ENCODE measurements at regions not wholly inside any gene's neighbourhood (a gene's known extent, or its start where the extent isn't known, plus 50 kb on each side); places are given as distances from the start of the nearest gene placed in this dataset.

DNA sequence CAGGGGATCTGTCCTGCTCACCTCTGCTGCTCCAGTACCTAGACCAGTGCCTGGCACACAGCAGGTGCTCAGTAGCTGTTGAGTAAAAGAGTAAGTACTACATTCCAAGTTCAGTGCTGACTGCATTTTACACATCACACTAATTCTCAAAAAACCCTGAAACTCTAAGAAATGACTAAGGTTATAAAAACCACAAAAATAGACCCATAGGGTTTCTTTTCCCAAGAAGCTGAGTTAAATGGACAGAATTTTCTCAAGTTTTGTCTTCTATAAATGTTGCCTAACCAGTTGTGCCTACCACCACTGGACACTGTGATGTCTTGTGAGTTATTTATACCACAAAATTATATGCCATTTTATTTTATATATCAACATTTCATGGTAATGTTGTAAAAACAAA, 78.9 kb upstream of the RXFP1 start:
- H3K4me1 ChIP-seq = no peaks in the 10 kb centered on the region
- no peak overlapping the region for H3K4me3 ChIP-seq (ENCODE audit: low read depth, low read length)
- no peaks in the 10 kb centered on the region for H3K36me3 Mint-ChIP-seq (ENCODE audit: insufficient read depth, unreplicated experiment)
- intact Hi-C loops (cut with micrococcal nuclease; ENCODE audit: unreplicated experiment) = no loop called here
- no peak overlapping the region for H3K4me3 Mint-ChIP-seq (ENCODE audit: unreplicated experiment)
- ChIA-PET CTCF (no interaction called here), POLR2A (no interaction called here)
- no peak overlapping the region for H3K27ac Mint-ChIP-seq (ENCODE audit: unreplicated experiment)
- H3K4me1 Mint-ChIP-seq (ENCODE audit: low read depth, unreplicated experiment) = no peaks in the 10 kb centered on the region
- no peaks in the 10 kb centered on the region for H3K36me3 ChIP-seq (ENCODE audit: control insufficient read depth, insufficient read depth, low read length)
- no peaks in the 10 kb centered on the region for H3K9me3 ChIP-seq
- no peaks in the 10 kb centered on the region for H3K9me3 Mint-ChIP-seq (ENCODE audit: unreplicated experiment)
- no TSS peak for BruUV-seq (replicated peaks)
- peaks cover 3% of the 10 kb centered on the region for H3K27me3 Mint-ChIP-seq (ENCODE audit: insufficient read depth, unreplicated experiment)
- H3K27me3 ChIP-seq (replicated peaks; ENCODE audit: control insufficient read depth, insufficient read depth, low read length) = no peaks in the 10 kb centered on the region
- TF ChIP-seq, protein P1, sequence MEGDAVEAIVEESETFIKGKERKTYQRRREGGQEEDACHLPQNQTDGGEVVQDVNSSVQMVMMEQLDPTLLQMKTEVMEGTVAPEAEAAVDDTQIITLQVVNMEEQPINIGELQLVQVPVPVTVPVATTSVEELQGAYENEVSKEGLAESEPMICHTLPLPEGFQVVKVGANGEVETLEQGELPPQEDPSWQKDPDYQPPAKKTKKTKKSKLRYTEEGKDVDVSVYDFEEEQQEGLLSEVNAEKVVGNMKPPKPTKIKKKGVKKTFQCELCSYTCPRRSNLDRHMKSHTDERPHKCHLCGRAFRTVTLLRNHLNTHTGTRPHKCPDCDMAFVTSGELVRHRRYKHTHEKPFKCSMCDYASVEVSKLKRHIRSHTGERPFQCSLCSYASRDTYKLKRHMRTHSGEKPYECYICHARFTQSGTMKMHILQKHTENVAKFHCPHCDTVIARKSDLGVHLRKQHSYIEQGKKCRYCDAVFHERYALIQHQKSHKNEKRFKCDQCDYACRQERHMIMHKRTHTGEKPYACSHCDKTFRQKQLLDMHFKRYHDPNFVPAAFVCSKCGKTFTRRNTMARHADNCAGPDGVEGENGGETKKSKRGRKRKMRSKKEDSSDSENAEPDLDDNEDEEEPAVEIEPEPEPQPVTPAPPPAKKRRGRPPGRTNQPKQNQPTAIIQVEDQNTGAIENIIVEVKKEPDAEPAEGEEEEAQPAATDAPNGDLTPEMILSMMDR (IDR thresholded peaks at IDR 0.05; ENCODE audit: insufficient read depth in 1 of 2, low read depth in 1 of 2, low read length in 1 of 2, severe bottlenecking in 1 of 2, unreplicated experiment in 1 of 2) = no peak
- DNase-seq = no peak

DNA sequence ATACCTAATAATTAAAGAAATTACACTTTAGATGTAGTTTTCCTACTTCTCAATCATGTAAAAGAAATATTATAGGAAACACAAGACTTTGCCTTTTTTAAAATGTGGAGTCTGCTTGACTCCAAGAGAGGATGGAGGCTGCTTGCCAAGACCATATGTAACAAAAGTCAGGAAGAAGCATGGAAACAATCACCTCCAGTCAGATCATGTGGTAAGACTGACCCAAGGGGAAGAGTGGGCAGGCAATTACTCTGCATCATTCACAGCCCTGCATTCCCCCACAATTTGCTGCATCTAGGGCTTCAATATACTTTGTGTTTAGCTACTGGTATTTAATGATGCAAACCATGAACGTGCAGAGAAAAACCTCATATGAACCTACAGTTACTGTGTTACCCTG, 78.0 kb upstream of the RXFP1 start:
- no peaks in the 10 kb centered on the region for H3K36me3 ChIP-seq (ENCODE audit: control insufficient read depth, insufficient read depth, low read length)
- Mint-ChIP-seq H3K27me3 (ENCODE audit: insufficient read depth, unreplicated experiment) (peaks cover 3% of the 10 kb centered on the region), H3K4me1 (ENCODE audit: low read depth, unreplicated experiment) (no peaks in the 10 kb centered on the region), H3K27ac (ENCODE audit: unreplicated experiment) (no peak overlapping the region), H3K4me3 (ENCODE audit: unreplicated experiment) (no peak overlapping the region), H3K36me3 (ENCODE audit: insufficient read depth, unreplicated experiment) (no peaks in the 10 kb centered on the region), H3K9me3 (ENCODE audit: unreplicated experiment) (no peaks in the 10 kb centered on the region)
- DNase-seq = no peak
- no TSS peak for BruUV-seq (replicated peaks)
- H3K4me3 ChIP-seq (ENCODE audit: low read depth, low read length) = no peak overlapping the region
- intact Hi-C loops (cut with micrococcal nuclease; ENCODE audit: unreplicated experiment) = no loop called here
- TF ChIP-seq, protein P1 (IDR thresholded peaks at IDR 0.05; ENCODE audit: insufficient read depth in 1 of 2, low read depth in 1 of 2, low read length in 1 of 2, severe bottlenecking in 1 of 2, unreplicated experiment in 1 of 2) = no peak
- CTCF ChIA-PET = no interaction called here
- no peaks in the 10 kb centered on the region for H3K27me3 ChIP-seq (replicated peaks; ENCODE audit: control insufficient read depth, insufficient read depth, low read length)
- no peaks in the 10 kb centered on the region for H3K4me1 ChIP-seq
- H3K9me3 ChIP-seq = no peaks in the 10 kb centered on the region
- POLR2A ChIA-PET = no interaction called here

DNA sequence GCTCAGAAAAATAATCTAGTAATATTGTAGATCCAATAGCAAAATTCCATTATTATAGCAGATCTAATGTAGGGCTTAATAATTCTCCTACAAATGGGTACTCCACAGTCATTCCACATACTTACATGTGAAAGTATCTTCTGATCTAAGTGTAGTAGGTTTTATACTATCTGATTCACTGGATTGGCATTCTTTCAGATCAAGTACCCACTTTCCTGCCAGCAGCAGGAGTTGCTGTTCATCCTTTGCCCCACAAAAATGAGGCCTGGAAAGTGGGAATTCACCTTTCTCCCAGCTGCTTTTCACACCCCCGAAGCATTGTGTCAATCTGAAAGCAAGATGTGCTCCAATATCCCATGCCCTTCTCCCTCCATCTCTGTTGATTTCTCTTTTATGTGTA, 77.1 kb upstream of the RXFP1 start:
- no peaks in the 10 kb centered on the region for H3K9me3 ChIP-seq

More for the DNA sequence above, 77.1 kb upstream of the RXFP1 start:
- Mint-ChIP-seq H3K27ac (ENCODE audit: unreplicated experiment) (no peak overlapping the region), H3K9me3 (ENCODE audit: unreplicated experiment) (no peaks in the 10 kb centered on the region), H3K27me3 (ENCODE audit: insufficient read depth, unreplicated experiment) (peaks cover 3% of the 10 kb centered on the region), H3K4me1 (ENCODE audit: low read depth, unreplicated experiment) (no peaks in the 10 kb centered on the region), H3K4me3 (ENCODE audit: unreplicated experiment) (no peak overlapping the region), H3K36me3 (ENCODE audit: insufficient read depth, unreplicated experiment) (no peaks in the 10 kb centered on the region)
- Histone ChIP-seq H3K36me3 (ENCODE audit: control insufficient read depth, insufficient read depth, low read length) (no peaks in the 10 kb centered on the region), H3K4me3 (ENCODE audit: low read depth, low read length) (no peak overlapping the region), H3K4me1 (no peaks in the 10 kb centered on the region), H3K27me3 (replicated peaks; ENCODE audit: control insufficient read depth, insufficient read depth, low read length) (no peaks in the 10 kb centered on the region)
- BruUV-seq (replicated peaks) = no TSS peak
- no peak for DNase-seq
- POLR2A ChIA-PET = no interaction called here
- CTCF ChIA-PET = no interaction called here
- TF ChIP-seq, protein P1 (IDR thresholded peaks at IDR 0.05; ENCODE audit: insufficient read depth in 1 of 2, low read depth in 1 of 2, low read length in 1 of 2, severe bottlenecking in 1 of 2, unreplicated experiment in 1 of 2) = no peak
- intact Hi-C loops (cut with micrococcal nuclease; ENCODE audit: unreplicated experiment) = no loop called here
